ENCODE measurements at regions not wholly inside any gene's neighbourhood (a gene's known extent, or its start where the extent isn't known, plus 50 kb on each side); places are given as distances from the start of the nearest gene placed in this dataset.

DNA sequence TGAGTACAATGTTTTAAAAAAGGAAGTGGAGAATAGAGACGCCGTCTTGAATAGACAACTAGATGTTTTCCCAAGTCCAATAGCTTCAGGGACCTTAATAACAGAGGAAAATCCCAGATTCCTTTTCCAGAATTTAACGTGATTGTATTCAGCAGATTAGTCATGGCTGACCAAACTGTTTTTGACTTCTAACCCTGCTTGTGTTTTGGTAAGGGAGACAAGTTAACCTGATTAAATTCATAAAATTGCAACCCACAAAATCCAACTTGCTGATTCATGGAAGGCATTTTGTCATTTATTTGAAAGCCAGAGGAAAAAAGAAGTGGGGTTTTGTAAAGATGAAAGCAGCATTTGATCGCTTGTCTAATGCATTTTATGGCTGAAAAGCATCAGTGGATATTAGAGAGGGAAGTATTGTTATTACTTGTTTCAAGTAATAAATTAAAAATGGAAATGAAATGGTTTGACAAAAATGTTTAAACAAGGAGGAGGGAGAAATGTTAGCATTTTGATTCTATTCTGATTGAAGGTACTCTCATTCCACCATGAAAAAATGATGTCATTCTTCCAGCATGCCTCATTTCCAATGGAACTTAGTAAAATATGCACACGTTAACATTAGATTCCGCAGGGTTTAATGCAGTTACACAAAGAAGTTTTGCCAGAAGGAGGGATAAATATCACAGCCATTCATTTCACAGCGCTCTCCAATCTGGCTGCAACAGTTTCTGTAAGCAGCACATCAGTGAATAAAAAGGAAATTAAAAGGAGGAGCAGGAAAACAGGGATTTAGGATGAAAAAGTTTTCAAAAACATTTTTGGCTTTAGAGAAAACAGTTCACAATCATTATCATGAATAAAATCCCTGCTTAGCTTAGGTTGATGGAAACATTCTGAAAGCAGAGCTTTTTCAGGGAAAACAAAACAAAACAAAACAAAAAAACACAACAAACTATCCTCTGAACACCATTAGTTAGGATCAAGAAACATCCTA, 314.7 kb downstream of the PRR16 start:
- TF ChIP-seq, protein P1, sequence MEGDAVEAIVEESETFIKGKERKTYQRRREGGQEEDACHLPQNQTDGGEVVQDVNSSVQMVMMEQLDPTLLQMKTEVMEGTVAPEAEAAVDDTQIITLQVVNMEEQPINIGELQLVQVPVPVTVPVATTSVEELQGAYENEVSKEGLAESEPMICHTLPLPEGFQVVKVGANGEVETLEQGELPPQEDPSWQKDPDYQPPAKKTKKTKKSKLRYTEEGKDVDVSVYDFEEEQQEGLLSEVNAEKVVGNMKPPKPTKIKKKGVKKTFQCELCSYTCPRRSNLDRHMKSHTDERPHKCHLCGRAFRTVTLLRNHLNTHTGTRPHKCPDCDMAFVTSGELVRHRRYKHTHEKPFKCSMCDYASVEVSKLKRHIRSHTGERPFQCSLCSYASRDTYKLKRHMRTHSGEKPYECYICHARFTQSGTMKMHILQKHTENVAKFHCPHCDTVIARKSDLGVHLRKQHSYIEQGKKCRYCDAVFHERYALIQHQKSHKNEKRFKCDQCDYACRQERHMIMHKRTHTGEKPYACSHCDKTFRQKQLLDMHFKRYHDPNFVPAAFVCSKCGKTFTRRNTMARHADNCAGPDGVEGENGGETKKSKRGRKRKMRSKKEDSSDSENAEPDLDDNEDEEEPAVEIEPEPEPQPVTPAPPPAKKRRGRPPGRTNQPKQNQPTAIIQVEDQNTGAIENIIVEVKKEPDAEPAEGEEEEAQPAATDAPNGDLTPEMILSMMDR (IDR thresholded peaks at IDR 0.05), result no peak
- Histone ChIP-seq H3K4me3 (no peak overlapping the region), H3K9me3 (no peaks in the 10 kb centered on the region), H3K36me3 (ENCODE audit: insufficient read depth in 1 of 2, low read depth in 1 of 2) (no peaks in the 10 kb centered on the region), H3K27ac (no peak overlapping the region), H3K4me1 (no peaks in the 10 kb centered on the region), H3K27me3 (ENCODE audit: insufficient read depth in 3 of 3, low read length in 2 of 3) (no peaks in the 10 kb centered on the region)
- 25 to 29% (median 25%) methylated on average over 7 of the region's 7 CpGs for WGBS, 3 donors
- no peak for ATAC-seq
- DNase-seq, result no peak
- intact Hi-C loops (cut with DNase I), result no loop called here

GRCh38 chr5:120779674-120780073, 315.6 kb downstream of the PRR16 start:
- no peaks in the 10 kb centered on the region for H3K27me3 ChIP-seq (ENCODE audit: insufficient read depth in 3 of 3, low read length in 2 of 3)
- H3K4me1 ChIP-seq, result no peaks in the 10 kb centered on the region
- H3K27ac ChIP-seq, result no peak overlapping the region
- TF ChIP-seq, protein P1 (IDR thresholded peaks at IDR 0.05), result no peak
- H3K36me3 ChIP-seq (ENCODE audit: insufficient read depth in 1 of 2, low read depth in 1 of 2), result no peaks in the 10 kb centered on the region
- ATAC-seq (no peak), DNase-seq (no peak)
- WGBS, 3 donors, result 22 to 29% (median 24%) methylated on average over 2 of the region's 2 CpGs
- no peak overlapping the region for H3K4me3 ChIP-seq
- intact Hi-C loops (cut with DNase I), result no loop called here
- H3K9me3 ChIP-seq, result no peaks in the 10 kb centered on the region

DNA sequence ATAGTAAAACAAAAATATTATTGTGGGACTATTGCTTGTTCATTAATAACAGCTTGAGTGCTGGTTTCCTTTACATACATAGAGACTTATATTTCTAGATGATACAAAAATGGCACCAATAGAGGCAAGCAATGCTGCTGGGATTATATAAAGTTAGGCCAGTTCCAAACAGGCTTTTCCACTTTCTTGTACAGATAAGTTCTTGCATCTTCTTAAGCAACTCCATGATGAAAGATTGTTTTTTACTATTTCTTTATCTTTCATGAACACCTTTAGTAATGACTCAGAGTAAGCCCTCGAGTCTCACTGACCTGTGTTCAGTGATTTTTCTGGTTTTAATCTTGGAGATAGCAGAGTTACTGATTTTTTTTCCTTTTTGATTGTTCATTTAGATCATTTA, 324.4 kb downstream of the PRR16 start:
- Histone ChIP-seq H3K4me3 (no peak overlapping the region), H3K27ac (no peak overlapping the region), H3K36me3 (ENCODE audit: insufficient read depth in 1 of 2, low read depth in 1 of 2) (no peaks in the 10 kb centered on the region), H3K27me3 (ENCODE audit: insufficient read depth in 3 of 3, low read length in 2 of 3) (no peaks in the 10 kb centered on the region), H3K4me1 (no peaks in the 10 kb centered on the region), H3K9me3 (no peaks in the 10 kb centered on the region)
- 58 to 64% (median 59%) methylated on average over 1 of the region's 1 CpG for WGBS, 3 donors
- TF ChIP-seq, protein P1 (IDR thresholded peaks at IDR 0.05), result no peak
- DNase-seq, result no peak
- ATAC-seq, result no peak
- intact Hi-C loops (cut with DNase I), result no loop called here

- intact Hi-C loops (cut with DNase I), result no loop called here
- no peak overlapping the region for H3K4me3 ChIP-seq
- no peaks in the 10 kb centered on the region for H3K36me3 ChIP-seq (ENCODE audit: insufficient read depth in 1 of 2, low read depth in 1 of 2)
- no peak for ATAC-seq
- 28 to 32% (median 32%) methylated on average over 2 of the region's 2 CpGs for WGBS, 3 donors
- no peak overlapping the region for H3K27ac ChIP-seq
- H3K27me3 ChIP-seq (ENCODE audit: insufficient read depth in 3 of 3, low read length in 2 of 3), result no peaks in the 10 kb centered on the region
- no peak for DNase-seq
- no peaks in the 10 kb centered on the region for H3K9me3 ChIP-seq
- TF ChIP-seq, protein P1 (IDR thresholded peaks at IDR 0.05), result no peak
- no peaks in the 10 kb centered on the region for H3K4me1 ChIP-seq
Measured at GRCh38 chr5:120789918-120790317, 325.8 kb downstream of the PRR16 start.

Measured in psoas muscle (tissue), 7 donors.